Hepatocyte (in vitro differentiated cells): ENCODE measurements at regions not wholly inside any gene's neighbourhood (a gene's known extent, or its start where the extent isn't known, plus 50 kb on each side); places are given as distances from the start of the nearest gene placed in this dataset.

ENCODE experiments used
- DNase-seq: peaks from one replicate; pipeline ENCODE4 v3.0.0-alpha.2; 2016; ENCODE audit warnings: low spot score
- H2AFZ ChIP-seq: fragments of 200-600 bp; sonication (generic); 2 replicates; pipeline ENCODE4 v1.6.0; 2016; ENCODE audit warnings: antibody characterized with exemption, mild to moderate bottlenecking
- H3K27ac ChIP-seq: fragments of 200-600 bp; sonication (generic); 2 replicates; pipeline ENCODE4 v1.5.1; 2016; ENCODE audit warnings: mild to moderate bottlenecking
- H3K27me3 ChIP-seq: fragments of 200-600 bp; sonication (generic); 2 replicates; pipeline ENCODE4 v1.6.1; 2016
- H3K36me3 ChIP-seq: fragments of 200-600 bp; sonication (generic); replicated peaks from 2 replicates; pipeline ENCODE4 v1.5.1; 2016; ENCODE audit warnings: low read depth; ENCODE audit not compliant: insufficient read depth
- H3K4me1 ChIP-seq: fragments of 200-600 bp; sonication (generic); 2 replicates; pipeline ENCODE4 v1.5.1; 2016; ENCODE audit warnings: mild to moderate bottlenecking, moderate library complexity; ENCODE audit not compliant: insufficient read depth
- H3K4me2 ChIP-seq: fragments of 200-600 bp; sonication (generic); 2 replicates; pipeline ENCODE4 v1.6.0; 2016
- H3K4me3 ChIP-seq: fragments of 200-600 bp; sonication (generic); 2 replicates; pipeline ENCODE4 v1.5.1; 2016; ENCODE audit warnings: mild to moderate bottlenecking
- H3K79me2 ChIP-seq: fragments of 200-600 bp; sonication (generic); 2 replicates; pipeline ENCODE4 v1.6.0; 2017; ENCODE audit warnings: mild to moderate bottlenecking
- H3K9me2 ChIP-seq: fragments of 200-600 bp; sonication (generic); replicated peaks from 2 replicates; pipeline ENCODE4 v1.6.0; 2017; ENCODE audit warnings: mild to moderate bottlenecking; ENCODE audit not compliant: insufficient read depth
- H3K9me3 ChIP-seq: fragments of 200-600 bp; sonication (generic); 2 replicates; pipeline ENCODE4 v1.5.1; 2016; ENCODE audit warnings: low read depth, mild to moderate bottlenecking
- H4K20me1 ChIP-seq: fragments of 200-600 bp; sonication (generic); 2 replicates; pipeline ENCODE4 v1.6.0; 2016; ENCODE audit warnings: mild to moderate bottlenecking; ENCODE audit not compliant: insufficient read depth, poor library complexity, severe bottlenecking
- EZH2 ChIP-seq: fragments of 200-600 bp; sonication (generic); IDR thresholded peaks from 2 replicates; pipeline ENCODE4 v1.6.1; 2016; ENCODE audit warnings: antibody characterized with exemption, mild to moderate bottlenecking, borderline replicate concordance
- EZH2phosphoT487 ChIP-seq: fragments of 200-600 bp; sonication (generic); IDR thresholded peaks from one replicate; pipeline ENCODE4 v1.6.1; 2018; ENCODE audit warnings: antibody characterized with exemption, mild to moderate bottlenecking, low read depth, moderate library complexity; ENCODE audit not compliant: unreplicated experiment, severe bottlenecking
- WGBS: methylation state at CpG from one replicate; pipeline ENCODE4 v1.1.6; 2016; ENCODE audit warnings: low lambda C conversion rate; ENCODE audit errors: missing lambda C conversion rate; 5-methylcytosine and 5-hydroxymethylcytosine counted together
- TF ChIP-seq, protein P1 (sequence below): fragments of 200-600 bp; sonication (generic); IDR thresholded peaks from 2 replicates; pipeline ENCODE4 v1.5.1; 2016; ENCODE audit warnings: antibody characterized with exemption, mild to moderate bottlenecking; ENCODE audit not compliant: poor library complexity

DNA sequence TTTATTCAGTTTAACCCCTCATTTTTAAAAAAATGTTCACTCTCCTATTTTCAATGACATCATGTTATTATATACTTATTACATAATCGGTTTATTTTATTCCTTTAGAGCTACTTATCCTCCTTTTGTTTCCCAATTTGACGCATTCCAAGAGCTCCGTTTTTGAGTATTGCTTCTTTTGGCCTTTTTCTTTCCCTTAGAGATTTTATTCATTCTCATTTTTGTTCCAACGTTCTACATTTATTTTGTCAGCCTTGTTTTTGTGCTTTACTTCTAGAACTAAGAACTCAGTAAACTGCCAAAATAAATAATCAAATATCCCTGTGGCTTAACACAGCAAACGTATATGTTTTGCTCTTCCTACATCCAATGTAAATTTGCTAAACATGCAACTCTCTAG, 769.1 kb downstream of the NCAM2 start:
- TF ChIP-seq EZH2 (no peak), EZH2phosphoT487 (no peak)
- TF ChIP-seq, protein P1, sequence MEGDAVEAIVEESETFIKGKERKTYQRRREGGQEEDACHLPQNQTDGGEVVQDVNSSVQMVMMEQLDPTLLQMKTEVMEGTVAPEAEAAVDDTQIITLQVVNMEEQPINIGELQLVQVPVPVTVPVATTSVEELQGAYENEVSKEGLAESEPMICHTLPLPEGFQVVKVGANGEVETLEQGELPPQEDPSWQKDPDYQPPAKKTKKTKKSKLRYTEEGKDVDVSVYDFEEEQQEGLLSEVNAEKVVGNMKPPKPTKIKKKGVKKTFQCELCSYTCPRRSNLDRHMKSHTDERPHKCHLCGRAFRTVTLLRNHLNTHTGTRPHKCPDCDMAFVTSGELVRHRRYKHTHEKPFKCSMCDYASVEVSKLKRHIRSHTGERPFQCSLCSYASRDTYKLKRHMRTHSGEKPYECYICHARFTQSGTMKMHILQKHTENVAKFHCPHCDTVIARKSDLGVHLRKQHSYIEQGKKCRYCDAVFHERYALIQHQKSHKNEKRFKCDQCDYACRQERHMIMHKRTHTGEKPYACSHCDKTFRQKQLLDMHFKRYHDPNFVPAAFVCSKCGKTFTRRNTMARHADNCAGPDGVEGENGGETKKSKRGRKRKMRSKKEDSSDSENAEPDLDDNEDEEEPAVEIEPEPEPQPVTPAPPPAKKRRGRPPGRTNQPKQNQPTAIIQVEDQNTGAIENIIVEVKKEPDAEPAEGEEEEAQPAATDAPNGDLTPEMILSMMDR: no peak
- no peak overlapping the region for H2AFZ ChIP-seq

DNA sequence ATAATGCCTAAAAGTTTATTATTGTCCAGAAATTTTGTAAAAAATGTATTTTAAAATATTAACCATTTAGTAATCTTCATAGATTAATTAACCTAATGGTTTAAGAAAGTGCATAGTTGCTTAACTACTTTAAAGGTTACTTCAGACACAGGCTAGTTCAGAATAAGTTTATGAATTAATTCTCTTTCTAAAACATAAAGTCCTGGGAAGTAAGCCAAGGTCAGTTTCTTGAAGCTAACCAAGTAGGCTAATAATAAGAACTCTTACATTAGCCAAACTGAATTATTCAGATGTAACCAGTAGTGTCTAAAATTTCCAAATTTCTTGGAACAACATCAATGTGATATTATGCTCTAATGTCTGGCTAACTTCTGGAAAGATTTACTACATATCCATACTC, 790.4 kb downstream of the NCAM2 start:
- no peaks in the 10 kb centered on the region for H3K4me1 ChIP-seq
- no peak for DNase-seq

More for the DNA sequence above, 769.1 kb downstream of the NCAM2 start:
- no peak for DNase-seq
- Histone ChIP-seq H4K20me1 (no peaks in the 10 kb centered on the region), H3K9me2 (no peaks in the 10 kb centered on the region), H3K27me3 (no peaks in the 10 kb centered on the region), H3K27ac (no peak overlapping the region), H3K4me1 (no peaks in the 10 kb centered on the region), H3K79me2 (no peaks in the 10 kb centered on the region), H3K36me3 (no peaks in the 10 kb centered on the region), H3K4me3 (no peak overlapping the region), H3K9me3 (no peaks in the 10 kb centered on the region), H3K4me2 (no peak overlapping the region)
- WGBS: 81% methylated on average over 5 of the region's 5 CpGs

DNA sequence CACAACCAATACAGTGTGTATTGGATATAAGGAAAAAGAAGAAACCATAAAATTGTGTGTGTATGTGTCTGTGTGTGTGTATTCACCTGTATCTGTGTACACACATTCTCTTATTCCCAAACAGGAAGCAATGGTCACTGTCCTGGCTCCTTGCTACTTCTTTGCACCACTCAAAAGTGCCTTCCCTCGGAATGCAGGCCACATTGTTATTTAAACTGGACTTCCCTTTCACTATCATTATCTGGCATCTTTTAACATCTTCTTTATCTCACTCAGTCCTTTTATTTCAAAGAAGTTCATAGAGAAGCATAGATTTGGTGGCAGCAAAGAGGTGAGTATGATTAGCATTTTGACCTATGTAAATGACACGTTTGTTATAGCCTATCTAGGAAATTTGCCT, 803.7 kb downstream of the NCAM2 start:
- no peak overlapping the region for H3K4me2 ChIP-seq
- H3K79me2 ChIP-seq: no peaks in the 10 kb centered on the region
- H3K4me1 ChIP-seq: no peaks in the 10 kb centered on the region
- no peaks in the 10 kb centered on the region for H3K9me2 ChIP-seq
- H3K4me3 ChIP-seq: no peak overlapping the region
- H3K27me3 ChIP-seq: no peaks in the 10 kb centered on the region
- H3K9me3 ChIP-seq: no peaks in the 10 kb centered on the region
- TF ChIP-seq EZH2phosphoT487 (no peak), EZH2 (no peak)
- TF ChIP-seq, protein P1: no peak
- WGBS: 44% methylated on average over 2 of the region's 2 CpGs
- DNase-seq: no peak
- no peak overlapping the region for H2AFZ ChIP-seq
- H3K36me3 ChIP-seq: no peaks in the 10 kb centered on the region
- H4K20me1 ChIP-seq: no peaks in the 10 kb centered on the region
- no peak overlapping the region for H3K27ac ChIP-seq

More for the DNA sequence above, 790.4 kb downstream of the NCAM2 start:
- Histone ChIP-seq H3K4me2 (no peak overlapping the region), H3K4me3 (no peak overlapping the region), H3K27ac (no peak overlapping the region), H3K9me2 (no peaks in the 10 kb centered on the region), H3K36me3 (no peaks in the 10 kb centered on the region), H3K79me2 (no peaks in the 10 kb centered on the region), H3K9me3 (no peaks in the 10 kb centered on the region), H2AFZ (no peak overlapping the region), H4K20me1 (no peaks in the 10 kb centered on the region), H3K27me3 (no peaks in the 10 kb centered on the region)
- TF ChIP-seq, protein P1: no peak
- TF ChIP-seq EZH2phosphoT487 (no peak), EZH2 (no peak)
